SW480 (cell line): ENCODE measurements at regions not wholly inside any gene's neighbourhood (a gene's known extent, or its start where the extent isn't known, plus 50 kb on each side); places are given as distances from the start of the nearest gene placed in this dataset.

Experiments
- DNase-seq: peaks from one replicate; pipeline ENCODE4 v3.0.0-alpha.2; 2016; ENCODE audit warnings: low spot score

DNA sequence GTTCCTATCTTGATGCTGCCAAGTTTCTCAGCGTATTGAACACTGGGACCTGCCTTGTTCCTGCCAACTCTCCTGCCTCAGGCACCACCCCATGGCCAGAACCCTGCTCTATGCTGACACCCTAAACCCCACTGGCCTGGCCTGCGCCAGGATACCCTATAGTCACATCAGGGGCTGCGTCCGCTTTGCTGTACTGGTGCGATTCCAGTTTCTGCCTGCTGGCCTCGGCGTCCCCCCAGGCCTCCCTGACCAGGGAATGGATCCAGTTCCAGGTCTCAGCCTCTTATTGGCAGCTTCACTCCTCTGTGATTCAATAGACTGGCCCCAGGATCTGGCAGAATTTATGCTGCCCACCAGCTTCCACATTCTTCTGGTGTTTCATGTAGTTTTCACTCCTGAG lies 55.0 kb downstream of the GPR6 start:
- DNase-seq: no peak

DNA sequence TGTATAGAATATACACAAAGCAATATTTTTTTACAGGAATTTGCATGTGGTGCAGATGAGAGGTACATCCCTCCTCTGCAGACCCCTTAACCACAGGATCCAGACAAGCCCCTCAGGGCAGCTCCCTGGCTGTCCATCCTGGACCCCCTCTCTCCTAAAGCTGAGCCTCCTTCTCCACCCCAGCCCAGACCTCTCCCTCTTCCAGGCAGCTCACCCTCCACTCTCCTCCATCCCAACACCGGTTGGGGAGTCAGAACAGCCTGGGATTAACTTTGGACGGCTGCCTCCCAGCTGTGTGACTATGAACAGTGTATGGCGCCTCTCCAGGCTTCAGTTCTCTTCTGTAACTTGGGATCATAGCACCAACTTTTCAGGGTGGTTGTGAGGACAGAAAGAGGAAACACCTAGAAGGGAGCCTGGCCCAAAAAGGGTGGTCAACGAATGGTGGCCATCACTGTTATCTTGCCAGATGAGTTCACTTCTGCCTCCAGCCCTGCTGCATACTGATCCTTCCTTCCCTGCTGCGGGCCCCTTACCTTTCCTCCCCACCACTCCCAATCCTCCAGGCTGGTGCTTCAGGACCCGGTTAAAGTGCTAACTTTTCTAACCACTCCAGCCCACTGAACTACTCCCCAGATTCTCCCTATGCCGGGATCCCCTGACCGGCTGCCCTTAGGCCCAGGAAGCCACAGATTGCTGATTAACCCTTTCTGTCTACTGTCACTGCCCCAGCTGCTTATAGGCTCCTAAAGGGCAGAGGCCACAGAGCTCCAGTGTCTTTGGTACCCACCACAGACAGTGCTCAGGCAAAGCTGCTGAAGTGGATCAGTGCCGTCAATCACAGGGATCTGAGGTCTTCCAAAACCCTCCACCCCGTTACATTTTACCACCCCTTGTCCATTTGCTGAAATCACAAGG lies 55.9 kb downstream of the GPR6 start:
- DNase-seq: no peak

DNA sequence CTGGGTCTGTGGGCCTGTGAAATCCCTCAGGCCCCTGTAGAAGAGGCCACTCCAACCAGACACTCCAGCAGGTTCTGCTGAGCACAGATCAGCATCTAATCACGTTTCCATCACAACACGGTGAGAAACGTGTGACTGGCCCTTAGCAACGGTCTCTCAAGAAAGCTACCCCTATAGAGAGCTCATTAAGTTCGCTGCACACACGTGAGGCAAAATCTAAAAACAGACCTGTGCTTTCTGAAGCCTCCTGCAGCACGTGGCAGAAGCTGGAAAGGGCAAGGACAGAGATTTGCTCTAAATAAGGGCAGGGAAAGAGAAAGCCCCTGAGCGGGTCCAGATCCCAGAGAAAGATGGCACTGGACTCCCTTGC lies 56.5 kb downstream of the GPR6 start:
- no peak for DNase-seq

DNA sequence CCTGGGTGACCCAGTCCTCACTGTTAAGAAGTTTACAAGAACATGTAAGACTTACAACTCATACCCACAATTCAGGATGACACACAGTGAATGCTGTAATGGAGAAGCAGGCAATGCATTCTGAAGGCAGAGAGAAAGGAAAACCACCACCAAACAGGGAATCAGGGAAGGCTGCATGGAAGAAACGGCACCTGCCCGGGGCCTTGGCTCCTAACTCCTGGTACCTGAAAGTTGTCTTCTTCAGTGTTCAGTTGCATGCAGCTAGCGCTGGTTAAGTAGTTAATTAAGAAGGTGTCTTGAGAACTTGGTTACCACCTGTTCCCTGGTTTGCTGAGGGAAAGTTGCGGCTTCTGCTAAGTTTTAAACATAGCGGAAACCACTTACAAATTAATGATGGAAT lies 57.2 kb downstream of the GPR6 start:
- DNase-seq: no peak

DNA sequence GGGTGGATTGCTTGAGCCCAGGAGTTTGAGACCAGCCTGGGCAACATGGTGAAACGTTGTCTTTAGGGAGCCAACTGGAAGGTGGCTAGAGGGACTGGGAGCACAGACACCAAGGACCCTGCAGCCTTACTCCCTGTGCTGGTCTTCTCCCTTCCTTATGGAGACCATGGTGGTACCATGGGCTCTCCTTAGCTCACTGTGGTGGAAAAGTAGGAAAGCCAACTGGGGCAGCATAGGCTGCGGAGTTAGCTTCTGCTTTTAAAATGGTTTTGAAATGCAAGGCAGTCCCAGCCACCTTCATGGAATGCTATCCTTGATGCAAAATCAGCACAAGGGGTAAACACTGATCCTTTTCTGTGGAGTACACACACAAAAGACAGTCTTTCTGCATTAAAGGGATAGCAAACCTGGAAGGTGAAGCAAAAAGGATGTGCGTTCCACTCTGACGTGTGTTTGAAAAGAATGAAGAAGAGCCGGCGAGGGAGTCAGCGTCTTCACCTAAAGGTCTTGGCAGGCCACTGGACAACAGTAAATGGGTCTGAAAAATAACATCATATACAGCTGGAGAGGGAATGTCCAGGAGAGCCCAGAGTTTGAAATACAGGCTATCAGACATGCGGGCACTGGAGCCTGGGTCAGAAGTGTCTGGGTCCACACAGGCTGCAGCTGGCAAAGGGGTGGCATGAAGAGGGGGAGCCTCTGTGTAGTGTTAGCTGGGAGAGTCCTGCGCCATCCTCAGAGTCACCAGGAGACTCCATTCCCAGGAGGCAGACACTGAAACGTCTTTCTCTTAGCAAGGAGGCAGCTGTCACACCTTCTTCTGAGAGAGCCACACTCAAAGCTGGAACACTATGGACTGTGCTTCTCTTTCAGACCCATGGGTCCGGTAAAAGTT lies 58.5 kb downstream of the GPR6 start:
- DNase-seq: no peak

DNA sequence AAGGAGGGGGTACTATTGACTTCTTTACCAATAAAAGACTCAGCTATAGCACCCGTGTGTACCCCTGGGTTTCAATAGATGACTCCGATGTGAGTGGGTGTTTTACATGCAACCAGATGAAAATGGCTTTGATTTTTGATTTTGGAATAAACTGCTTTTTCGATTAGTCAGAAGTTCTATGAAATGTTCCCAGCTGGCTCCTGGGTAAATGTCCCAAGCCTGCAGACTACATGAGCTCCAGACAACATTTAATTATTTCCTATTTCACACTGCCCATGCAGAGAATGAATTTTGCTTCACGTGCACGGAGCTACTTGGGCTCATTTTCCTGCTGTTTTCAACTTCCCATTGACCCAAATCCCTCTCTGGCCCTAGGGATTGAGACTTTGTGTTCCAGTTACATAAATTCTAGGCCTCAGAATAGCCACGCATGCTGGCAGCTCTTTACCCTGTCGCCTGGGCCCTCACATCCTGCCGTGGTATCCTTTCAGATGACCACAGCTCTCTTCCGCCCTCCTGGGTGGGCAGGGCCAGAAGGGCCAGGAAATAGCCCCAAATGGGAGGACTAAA lies 59.7 kb downstream of the GPR6 start:
- DNase-seq: no peak

DNA sequence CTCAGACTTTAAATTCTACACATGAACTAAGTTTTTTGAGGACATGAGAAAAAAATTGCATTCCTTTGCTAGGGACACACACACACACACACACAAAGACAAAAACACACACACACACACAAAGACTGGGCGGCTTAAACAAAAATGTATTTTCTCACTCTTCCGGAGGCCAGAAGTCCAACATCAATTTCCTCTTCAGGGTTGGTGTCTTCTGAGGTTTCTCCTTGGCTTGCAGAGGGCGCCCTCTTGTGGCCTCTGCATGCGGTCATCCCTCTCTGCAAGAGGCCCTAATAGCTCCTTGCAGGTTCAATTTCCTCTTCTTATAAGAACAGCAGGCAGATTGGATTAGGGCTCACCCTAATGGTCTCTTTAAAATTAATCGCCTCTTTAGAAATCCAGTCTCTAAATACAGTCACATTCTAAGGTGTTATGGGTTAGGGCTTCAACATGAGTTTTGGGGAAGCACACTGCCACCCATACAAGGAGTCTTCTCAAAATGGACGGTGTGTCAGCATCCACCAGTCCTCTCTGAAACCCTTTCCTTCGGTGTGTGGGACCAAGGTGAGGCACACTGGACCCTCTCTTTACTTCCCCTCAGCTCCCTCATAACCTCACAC lies 61.4 kb downstream of the GPR6 start:
- DNase-seq: peak; percentile 76

DNA sequence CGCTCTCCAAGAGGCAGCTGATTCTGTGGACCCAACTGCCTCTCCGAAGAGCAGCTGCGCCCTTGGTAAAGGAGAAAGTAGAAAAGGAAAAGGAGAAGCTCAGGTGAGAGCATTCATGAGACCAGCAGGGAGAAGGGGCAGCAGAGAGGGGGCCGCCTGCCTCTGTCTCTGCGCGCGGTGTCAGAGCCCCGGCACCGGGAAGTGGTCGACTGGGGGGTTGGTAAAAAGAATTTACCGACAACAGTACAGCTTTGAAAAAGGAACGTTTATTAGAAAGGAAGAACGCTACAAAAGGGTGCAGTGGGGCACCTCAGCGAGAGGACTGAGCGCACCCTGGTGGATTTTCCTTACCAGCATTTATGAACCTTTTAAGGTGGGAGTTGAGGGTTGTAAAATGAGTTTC lies 61.9 kb downstream of the GPR6 start:
- peak; percentile 32 for DNase-seq

DNA sequence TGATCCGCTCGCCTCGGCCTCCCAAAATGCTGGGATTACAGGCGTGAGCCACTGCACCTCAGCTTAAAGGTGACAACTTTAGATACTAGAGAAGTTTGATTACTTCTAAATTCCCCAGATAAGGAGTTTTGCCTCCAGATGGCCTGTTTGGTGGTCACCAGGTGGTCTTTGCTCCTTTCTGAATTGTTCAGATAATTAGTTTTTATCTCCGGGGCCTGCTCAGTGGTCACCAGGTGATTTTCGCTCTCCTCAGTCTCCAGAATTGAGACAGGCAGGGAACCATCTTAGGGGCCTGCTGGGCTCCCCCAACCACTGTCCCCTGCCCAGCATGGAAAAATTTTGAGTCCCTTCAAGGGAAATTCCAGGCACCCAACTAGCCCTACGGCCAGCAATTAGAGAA lies 62.6 kb downstream of the GPR6 start:
- DNase-seq: no peak

DNA sequence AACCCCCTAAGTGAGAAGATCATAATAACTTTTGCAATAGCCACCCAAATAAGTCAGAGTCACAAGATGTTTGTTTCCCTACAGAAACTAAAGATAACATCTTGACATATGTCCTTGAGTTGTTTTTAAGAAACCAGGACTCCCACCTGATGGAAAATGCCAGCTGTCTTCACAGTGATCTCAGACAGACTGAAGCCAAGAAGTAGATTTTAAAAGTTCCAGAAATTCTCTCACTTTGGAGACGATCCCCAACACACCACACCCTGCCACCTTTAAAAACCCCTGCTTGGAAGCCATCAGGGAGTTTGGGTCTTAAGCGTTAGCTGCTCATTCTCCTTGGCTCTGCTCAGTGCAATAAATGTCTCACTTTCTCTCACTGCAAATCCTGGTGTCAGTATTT lies 63.0 kb downstream of the GPR6 start:
- DNase-seq: no peak

DNA sequence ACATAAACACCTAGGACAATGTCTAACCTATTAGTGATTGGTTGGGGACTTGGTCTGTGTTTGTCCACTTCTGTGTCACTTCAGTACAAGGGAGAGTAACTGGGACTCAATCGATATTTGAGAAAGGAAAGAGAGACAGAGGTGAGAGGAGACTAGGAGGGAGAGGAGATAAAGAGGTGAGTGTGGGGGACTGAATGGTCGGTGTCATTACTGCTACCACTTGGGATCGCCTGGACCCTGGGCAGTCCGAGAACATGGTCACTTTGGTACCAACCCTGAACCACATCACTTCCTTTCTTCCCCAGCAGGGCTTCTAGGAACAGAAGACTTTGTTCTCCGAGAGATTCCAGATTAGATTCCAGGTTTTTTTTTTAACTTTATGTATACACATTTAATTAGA lies 63.7 kb downstream of the GPR6 start:
- no peak for DNase-seq

DNA sequence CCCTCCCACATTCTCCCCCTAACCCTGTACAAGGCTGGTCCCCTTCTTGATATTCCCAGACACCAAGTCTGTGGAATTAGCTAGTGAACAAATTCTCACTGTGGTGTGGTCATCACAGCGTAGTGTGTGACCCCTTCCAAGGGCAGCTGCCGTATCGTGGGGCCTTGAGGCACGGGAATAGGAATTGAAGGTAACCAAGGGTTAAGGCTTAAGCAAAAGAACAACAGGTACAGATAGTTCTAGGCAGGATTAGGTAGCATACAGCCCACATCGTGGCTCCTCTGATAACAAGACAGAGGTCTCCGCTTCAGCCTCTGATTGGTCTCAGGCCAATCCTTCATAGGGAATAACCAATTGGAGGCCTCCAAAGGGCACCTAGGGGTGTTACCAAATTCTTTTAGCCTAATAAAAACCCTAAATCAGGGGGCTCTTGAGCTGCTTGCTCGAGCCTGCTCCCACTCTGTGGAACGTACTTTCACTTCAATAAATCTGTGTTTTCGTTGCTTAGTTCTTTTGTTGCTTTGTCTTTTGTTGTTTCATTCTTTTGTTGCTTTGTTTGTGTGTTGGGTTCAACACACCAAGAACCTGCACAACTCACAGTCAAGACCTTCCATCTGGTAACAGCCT lies 64.7 kb downstream of the GPR6 start:
- DNase-seq: no peak

DNA sequence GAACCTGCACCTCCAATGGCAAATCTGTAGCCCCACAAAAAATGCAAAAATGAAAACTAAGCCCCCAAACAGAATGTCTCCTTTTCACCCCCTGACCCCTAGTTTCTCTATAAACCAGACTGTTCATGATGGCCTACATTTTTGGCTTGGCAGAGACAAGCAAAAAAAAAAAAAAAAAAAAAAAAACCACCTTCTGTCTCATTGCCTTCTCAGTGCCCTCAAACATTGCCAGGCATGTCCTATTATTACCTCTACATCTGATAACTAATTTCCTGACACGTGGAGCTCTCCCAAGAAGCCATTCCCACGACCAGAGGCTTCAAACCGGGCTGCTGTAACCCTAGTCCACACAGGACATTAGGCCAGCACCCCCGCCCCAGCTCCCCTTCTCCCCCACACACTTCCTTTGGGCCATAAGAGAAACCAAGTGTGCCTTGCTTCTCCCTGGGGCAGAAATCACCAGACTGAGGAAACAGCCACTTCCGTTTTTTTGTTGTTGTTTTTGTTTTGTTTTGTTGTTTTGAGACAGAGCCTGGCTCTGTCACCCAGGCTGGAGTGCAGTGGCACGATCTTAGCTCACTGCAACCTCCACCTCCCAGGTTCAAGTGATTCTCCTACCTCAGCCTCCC lies 65.4 kb downstream of the GPR6 start:
- no peak for DNase-seq

DNA sequence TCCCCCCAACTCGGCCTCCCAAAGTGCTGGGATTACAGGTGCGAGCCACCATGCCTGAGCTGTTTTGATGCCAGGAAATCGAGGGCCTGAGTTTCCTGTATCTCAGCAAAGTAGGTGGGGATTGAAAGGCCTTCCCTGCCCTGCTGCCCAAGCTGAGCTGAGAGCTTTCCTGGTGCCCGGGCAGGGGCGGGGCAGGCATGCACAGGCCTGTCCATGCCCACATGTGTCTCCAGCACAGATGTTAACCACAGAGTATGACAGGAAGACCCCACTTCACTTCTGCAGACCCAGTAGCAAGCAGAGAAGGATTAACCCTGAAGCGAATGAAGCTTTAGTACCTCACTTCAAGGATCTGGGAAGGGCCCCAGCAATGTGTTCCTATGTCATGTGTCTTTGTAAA lies 66.0 kb downstream of the GPR6 start:
- DNase-seq: no peak

DNA sequence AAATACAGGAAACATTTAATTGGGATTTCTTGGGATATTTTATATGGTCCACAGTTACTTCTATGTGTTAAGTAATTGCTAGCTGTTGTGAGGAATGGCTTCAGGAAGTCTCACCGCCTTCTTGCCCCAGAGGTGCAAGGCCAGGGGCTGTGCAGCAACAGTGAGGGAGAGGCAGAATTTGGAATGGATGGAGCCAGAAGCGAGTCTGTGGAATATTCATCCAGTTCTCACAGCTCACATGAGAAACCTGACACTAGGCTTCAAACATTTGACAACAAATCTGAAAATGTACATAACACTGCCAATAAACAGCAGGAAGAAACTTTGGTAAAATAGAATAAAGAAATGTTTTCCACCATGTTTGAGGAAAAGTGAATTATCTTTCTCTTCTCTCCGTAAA lies 66.5 kb downstream of the GPR6 start:
- no peak for DNase-seq

DNA sequence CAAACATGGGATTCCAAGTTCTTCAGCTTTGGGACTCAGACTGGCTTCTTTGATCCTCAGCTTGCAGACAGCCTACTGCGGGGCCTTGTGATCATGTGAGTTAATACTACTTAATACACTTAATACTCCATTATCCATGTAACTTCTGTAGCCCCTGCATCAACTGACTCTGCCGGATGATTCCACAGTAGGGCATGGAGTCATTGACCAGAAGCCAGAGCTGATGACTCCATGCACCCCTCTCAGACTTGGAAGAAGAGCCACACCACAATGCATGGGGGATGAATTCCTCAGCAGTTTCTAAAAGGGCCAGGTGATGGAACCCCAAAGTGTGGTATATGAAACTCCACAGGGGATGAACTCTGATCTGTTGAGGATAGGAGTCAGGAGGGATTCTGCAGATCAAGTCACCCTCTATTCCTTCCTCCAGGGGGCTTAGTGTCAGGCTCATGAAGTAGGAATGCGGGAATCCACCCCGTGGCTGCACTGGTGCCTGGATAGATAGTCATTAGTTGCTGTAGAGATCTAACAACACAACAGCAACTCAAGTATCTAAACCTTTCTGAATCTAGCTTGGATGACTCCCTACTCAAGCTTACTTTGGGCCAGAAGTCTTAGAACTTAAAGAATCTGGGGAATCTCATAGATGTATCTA lies 70.2 kb downstream of the GPR6 start:
- DNase-seq: no peak

DNA sequence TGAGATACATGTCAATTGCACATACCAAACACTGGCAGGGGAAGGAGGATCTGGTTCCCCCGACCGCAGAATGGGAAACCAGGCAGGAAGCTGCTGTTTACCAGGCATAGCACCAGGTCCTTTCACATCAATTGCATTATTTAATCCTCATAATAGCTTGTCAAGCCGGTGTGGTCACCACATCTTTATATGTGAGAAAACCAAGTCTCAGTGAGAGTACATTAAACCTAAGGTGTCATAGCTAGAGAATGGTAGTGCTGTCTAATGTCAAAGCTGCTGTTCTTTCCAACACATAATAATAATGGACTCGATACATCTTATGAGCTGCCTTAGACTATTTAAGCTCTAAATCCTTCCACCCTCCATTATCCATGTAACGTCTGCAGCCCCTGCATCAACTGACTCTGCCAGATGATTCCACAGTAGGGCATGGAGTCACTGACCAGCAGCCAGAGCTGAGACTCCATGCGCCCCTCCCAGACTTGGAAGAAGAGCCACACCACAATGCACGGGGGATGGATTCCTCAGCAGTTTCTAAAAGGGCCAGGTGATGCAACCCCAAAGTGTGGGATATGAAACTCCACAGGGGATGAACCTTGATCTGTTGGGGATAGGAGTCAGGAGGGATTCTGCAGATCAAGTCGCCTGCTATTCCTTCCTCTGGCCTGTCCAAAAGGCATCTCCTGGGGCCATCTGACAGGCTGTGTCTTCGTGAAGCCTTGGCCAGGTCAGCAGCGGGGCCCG lies 71.8 kb downstream of the GPR6 start:
- DNase-seq: no peak
